M059J (cell line): ENCODE measurements at regions not wholly inside any gene's neighbourhood (a gene's known extent, or its start where the extent isn't known, plus 50 kb on each side); places are given as distances from the start of the nearest gene placed in this dataset.
A peak's percentile ranks its signal among the peaks of the same experiment; 100 is the strongest.
"Not testable (repeated sequence)": the region's sequence is repeated elsewhere in the genome, so short reads cannot be mapped to it uniquely, and the experiment has no call there.

Experiments used
- DNase-seq: peaks from one replicate; pipeline ENCODE4 v3.0.0-alpha.2; 2012; ENCODE audit warnings: low read depth

- DNase-seq, result no peak
Observed at GRCh38 chr1:173342736-173343135, 134.4 kb upstream of the PRDX6 start.

- no peak for DNase-seq
Observed at GRCh38 chr1:173344034-173344743, 132.9 kb upstream of the PRDX6 start.

- no peak for DNase-seq
Observed at GRCh38 chr1:173347282-173347818, 129.8 kb upstream of the PRDX6 start.

- not testable (repeated sequence) for DNase-seq
Observed at GRCh38 chr1:173352635-173353034, 124.5 kb upstream of the PRDX6 start.

- DNase-seq, result no peak
Observed at GRCh38 chr1:173353350-173353749, 123.8 kb upstream of the PRDX6 start.

- peak; percentile 23 for DNase-seq
Observed at GRCh38 chr1:173354937-173355280, 122.2 kb upstream of the PRDX6 start.

- DNase-seq, result peak; percentile 4
Observed at GRCh38 chr1:173355281-173356031, 121.7 kb upstream of the PRDX6 start.

- peak; percentile 61 for DNase-seq
Observed at GRCh38 chr1:173356191-173356762, 120.9 kb upstream of the PRDX6 start.

- no peak for DNase-seq
Observed at GRCh38 chr1:173360487-173361063, 116.6 kb upstream of the PRDX6 start.

- no peak for DNase-seq
Observed at GRCh38 chr1:173362543-173362942, 114.6 kb upstream of the PRDX6 start.

GRCh38 chr1:173364827-173365226 is 112.3 kb upstream of the PRDX6 start:
- DNase-seq, result no peak

- no peak for DNase-seq
Observed at GRCh38 chr1:173365341-173365740, 111.8 kb upstream of the PRDX6 start.

- DNase-seq, result no peak
Observed at GRCh38 chr1:173367136-173367535, 110.0 kb upstream of the PRDX6 start.

- DNase-seq, result peak; percentile 43
Observed at GRCh38 chr1:173370586-173370985, 106.5 kb upstream of the PRDX6 start.

GRCh38 chr1:173376065-173376464 is 101.1 kb upstream of the PRDX6 start:
- DNase-seq, result not testable (repeated sequence)

GRCh38 chr1:173377266-173377665 is 99.9 kb upstream of the PRDX6 start:
- DNase-seq, result no peak

- DNase-seq, result no peak
Observed at GRCh38 chr1:173383351-173383750, 93.8 kb upstream of the PRDX6 start.

GRCh38 chr1:173388352-173388751 is 88.8 kb upstream of the PRDX6 start:
- no peak for DNase-seq

- peak; percentile 87 for DNase-seq
Observed at GRCh38 chr1:173392895-173393658, 84.1 kb upstream of the PRDX6 start.

- DNase-seq, result no peak
Observed at GRCh38 chr1:173393659-173394000, 83.5 kb upstream of the PRDX6 start.

- DNase-seq, result not testable (repeated sequence)
Observed at GRCh38 chr1:173394813-173395212, 82.3 kb upstream of the PRDX6 start.

GRCh38 chr1:173395762-173396161 is 81.4 kb upstream of the PRDX6 start:
- DNase-seq, result no peak
